Mammary epithelial cell (primary cell): ENCODE measurements at regions not wholly inside any gene's neighbourhood (a gene's known extent, or its start where the extent isn't known, plus 50 kb on each side); places are given as distances from the start of the nearest gene placed in this dataset.

Experiments
- EZH2 ChIP-seq: IDR thresholded peaks from 2 replicates; pipeline ENCODE4 v1.6.1; 2012; ENCODE audit warnings: low read length, inconsistent platforms, borderline replicate concordance
- TF ChIP-seq, protein P1 (sequence below), 2 donors: IDR thresholded peaks in 1 of 2; conservative IDR thresholded peaks in 1 of 2; 2 replicates each; pipeline ENCODE4 v1.5.1; 2011 to 2012; ENCODE audit warnings: inconsistent platforms in 2 of 2, low read length in 2 of 2, mild to moderate bottlenecking in 2 of 2, control low read depth in 1 of 2, low read depth in 1 of 2; ENCODE audit not compliant: insufficient read depth in 1 of 2; ENCODE audit errors: extremely low read depth in 1 of 2

- TF ChIP-seq, protein P1, sequence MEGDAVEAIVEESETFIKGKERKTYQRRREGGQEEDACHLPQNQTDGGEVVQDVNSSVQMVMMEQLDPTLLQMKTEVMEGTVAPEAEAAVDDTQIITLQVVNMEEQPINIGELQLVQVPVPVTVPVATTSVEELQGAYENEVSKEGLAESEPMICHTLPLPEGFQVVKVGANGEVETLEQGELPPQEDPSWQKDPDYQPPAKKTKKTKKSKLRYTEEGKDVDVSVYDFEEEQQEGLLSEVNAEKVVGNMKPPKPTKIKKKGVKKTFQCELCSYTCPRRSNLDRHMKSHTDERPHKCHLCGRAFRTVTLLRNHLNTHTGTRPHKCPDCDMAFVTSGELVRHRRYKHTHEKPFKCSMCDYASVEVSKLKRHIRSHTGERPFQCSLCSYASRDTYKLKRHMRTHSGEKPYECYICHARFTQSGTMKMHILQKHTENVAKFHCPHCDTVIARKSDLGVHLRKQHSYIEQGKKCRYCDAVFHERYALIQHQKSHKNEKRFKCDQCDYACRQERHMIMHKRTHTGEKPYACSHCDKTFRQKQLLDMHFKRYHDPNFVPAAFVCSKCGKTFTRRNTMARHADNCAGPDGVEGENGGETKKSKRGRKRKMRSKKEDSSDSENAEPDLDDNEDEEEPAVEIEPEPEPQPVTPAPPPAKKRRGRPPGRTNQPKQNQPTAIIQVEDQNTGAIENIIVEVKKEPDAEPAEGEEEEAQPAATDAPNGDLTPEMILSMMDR (conservative IDR thresholded peaks at IDR 0.05 in 1 of 2, IDR thresholded peaks at IDR 0.05 in 1 of 2; ENCODE audit: extremely low read depth in 1 of 2, insufficient read depth in 1 of 2, low read depth in 1 of 2, low read length in 2 of 2) = no peak
- no peak for TF ChIP-seq EZH2
These were observed 2438.8 kb downstream of the PCDH9 start for GRCh38 chr13:64791373-64791772.
